Mesothelial cell of epicardium (in vitro differentiated cells): ENCODE measurements at regions not wholly inside any gene's neighbourhood (a gene's known extent, or its start where the extent isn't known, plus 50 kb on each side); places are given as distances from the start of the nearest gene placed in this dataset.

ENCODE experiments used
- DNase-seq, 2 experiments: peaks; one replicate each; pipeline ENCODE4 v3.0.0; 2021; ENCODE audit warnings: low spot score in 2 of 2; ENCODE audit not compliant: unreplicated experiment in 2 of 2
- H3K27ac Mint-ChIP-seq: 2 replicates; pipeline ENCODE4 v1.8.0; 2021; ENCODE audit warnings: mixed read lengths
- H3K27me3 Mint-ChIP-seq: 2 replicates; pipeline ENCODE4 v1.8.0; 2021; ENCODE audit warnings: low read depth, mixed read lengths
- H3K36me3 Mint-ChIP-seq: 2 replicates; pipeline ENCODE4 v1.8.0; 2021; ENCODE audit warnings: mixed read lengths
- H3K4me1 Mint-ChIP-seq: 2 replicates; pipeline ENCODE4 v1.8.0; 2021; ENCODE audit warnings: mixed read lengths
- H3K4me3 Mint-ChIP-seq: 2 replicates; pipeline ENCODE4 v1.8.0; 2021; ENCODE audit warnings: mild to moderate bottlenecking, moderate library complexity, mixed read lengths
- H3K9me3 Mint-ChIP-seq: 2 replicates; pipeline ENCODE4 v1.8.0; 2021; ENCODE audit warnings: mixed read lengths
- TF ChIP-seq, protein P1 (sequence below): fragments of 200-600 bp; sonication (generic); IDR thresholded peaks from one replicate; pipeline ENCODE4 v1.5.0; 2021; ENCODE audit warnings: antibody characterized with exemption; ENCODE audit not compliant: unreplicated experiment

DNA sequence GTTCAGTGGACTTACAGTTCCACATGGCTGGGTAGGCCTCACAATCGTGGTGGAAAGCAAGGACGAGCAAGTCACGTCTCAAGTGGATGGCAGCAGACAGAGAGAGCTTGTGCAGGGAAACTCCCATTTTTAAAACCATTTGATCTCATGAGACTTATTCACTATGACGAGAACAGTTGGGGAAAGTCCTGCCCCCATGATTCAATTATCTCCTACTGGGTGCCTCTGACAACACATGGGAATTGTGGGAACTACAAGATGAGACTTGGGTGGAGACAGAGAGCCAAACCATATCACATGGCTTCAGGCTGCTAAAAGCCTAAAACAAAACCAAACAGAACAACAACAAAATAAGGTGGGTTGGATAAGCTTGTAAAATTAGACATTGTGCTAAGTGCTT is 194.4 kb upstream of the CPEB2 start:
- H3K36me3 Mint-ChIP-seq: no peaks in the 10 kb centered on the region
- H3K27ac Mint-ChIP-seq: no peak overlapping the region
- H3K4me1 Mint-ChIP-seq: no peaks in the 10 kb centered on the region
- no peaks in the 10 kb centered on the region for H3K9me3 Mint-ChIP-seq
- H3K27me3 Mint-ChIP-seq: peaks cover 4% of the 10 kb centered on the region
- TF ChIP-seq, protein P1, sequence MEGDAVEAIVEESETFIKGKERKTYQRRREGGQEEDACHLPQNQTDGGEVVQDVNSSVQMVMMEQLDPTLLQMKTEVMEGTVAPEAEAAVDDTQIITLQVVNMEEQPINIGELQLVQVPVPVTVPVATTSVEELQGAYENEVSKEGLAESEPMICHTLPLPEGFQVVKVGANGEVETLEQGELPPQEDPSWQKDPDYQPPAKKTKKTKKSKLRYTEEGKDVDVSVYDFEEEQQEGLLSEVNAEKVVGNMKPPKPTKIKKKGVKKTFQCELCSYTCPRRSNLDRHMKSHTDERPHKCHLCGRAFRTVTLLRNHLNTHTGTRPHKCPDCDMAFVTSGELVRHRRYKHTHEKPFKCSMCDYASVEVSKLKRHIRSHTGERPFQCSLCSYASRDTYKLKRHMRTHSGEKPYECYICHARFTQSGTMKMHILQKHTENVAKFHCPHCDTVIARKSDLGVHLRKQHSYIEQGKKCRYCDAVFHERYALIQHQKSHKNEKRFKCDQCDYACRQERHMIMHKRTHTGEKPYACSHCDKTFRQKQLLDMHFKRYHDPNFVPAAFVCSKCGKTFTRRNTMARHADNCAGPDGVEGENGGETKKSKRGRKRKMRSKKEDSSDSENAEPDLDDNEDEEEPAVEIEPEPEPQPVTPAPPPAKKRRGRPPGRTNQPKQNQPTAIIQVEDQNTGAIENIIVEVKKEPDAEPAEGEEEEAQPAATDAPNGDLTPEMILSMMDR: no peak
- no peak for DNase-seq
- no peak overlapping the region for H3K4me3 Mint-ChIP-seq

DNA sequence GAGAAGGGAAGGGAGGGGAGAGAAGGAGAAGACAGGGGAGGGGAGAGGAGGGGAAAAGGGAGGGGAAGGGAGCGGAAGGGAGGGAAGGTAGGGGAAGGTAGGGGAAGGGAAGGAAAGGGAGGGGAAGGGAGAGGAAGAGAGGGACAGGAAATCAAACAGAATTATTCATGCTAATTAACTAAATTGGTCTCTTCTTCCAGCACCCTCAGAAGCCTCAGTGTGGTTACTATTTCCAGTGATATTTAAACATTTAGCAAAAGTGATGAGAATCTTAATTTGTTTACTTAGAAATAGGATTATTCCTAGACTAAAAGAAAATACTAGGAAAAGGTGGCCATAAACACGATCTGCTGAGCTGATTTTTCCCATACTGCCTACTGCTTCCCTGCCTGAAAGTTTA is 193.1 kb upstream of the CPEB2 start:
- TF ChIP-seq, protein P1: no peak
- Mint-ChIP-seq H3K4me3 (no peak overlapping the region), H3K4me1 (no peaks in the 10 kb centered on the region), H3K36me3 (no peaks in the 10 kb centered on the region), H3K9me3 (no peaks in the 10 kb centered on the region), H3K27ac (no peak overlapping the region), H3K27me3 (peaks cover 4% of the 10 kb centered on the region)
- no peak for DNase-seq

DNA sequence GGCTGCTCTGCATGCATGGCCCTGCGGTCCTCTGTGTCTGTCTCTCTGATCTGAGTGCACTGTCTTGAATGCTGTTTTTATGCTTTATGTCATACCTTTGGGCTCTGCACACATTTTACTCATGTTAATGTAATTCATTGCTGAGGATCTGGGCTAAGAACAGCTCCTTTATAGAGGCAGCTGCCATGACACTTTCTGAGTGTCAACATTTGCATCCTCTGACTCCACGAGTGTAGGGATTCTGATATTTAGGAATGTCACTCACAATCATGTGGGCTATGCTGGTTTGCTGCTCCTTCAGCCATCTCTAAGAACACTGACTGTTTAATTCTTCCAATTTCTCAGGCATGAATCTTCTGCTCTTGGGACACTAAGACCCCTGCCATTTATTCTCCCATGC is 192.2 kb upstream of the CPEB2 start:
- no peak overlapping the region for H3K4me3 Mint-ChIP-seq
- TF ChIP-seq, protein P1: no peak
- H3K4me1 Mint-ChIP-seq: no peaks in the 10 kb centered on the region
- no peak overlapping the region for H3K27ac Mint-ChIP-seq
- H3K36me3 Mint-ChIP-seq: no peaks in the 10 kb centered on the region
- no peaks in the 10 kb centered on the region for H3K9me3 Mint-ChIP-seq
- no peaks in the 10 kb centered on the region for H3K27me3 Mint-ChIP-seq
- no peak for DNase-seq

DNA sequence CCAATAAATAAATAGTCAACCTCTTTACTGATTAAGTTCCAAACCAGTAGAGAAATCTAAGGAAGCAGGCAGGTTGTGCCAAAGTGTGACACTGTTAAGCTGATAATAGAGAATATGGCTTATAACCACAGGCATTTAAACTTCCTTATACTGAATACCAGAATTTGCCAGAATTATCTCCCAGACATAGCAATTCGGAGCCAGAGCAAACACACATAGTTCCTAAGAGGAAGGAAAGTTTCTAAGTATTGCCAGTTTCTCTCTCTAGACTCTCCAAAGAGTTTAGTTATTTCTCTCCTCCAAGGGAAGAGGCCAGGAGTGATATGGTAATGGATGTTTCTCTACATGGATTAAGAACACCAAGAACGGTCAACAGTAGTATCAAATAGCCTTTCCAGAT is 191.7 kb upstream of the CPEB2 start:
- Mint-ChIP-seq H3K27ac (no peak overlapping the region), H3K27me3 (no peaks in the 10 kb centered on the region), H3K36me3 (no peaks in the 10 kb centered on the region), H3K4me3 (no peak overlapping the region), H3K9me3 (no peaks in the 10 kb centered on the region), H3K4me1 (no peaks in the 10 kb centered on the region)
- no peak for DNase-seq
- TF ChIP-seq, protein P1: no peak

DNA sequence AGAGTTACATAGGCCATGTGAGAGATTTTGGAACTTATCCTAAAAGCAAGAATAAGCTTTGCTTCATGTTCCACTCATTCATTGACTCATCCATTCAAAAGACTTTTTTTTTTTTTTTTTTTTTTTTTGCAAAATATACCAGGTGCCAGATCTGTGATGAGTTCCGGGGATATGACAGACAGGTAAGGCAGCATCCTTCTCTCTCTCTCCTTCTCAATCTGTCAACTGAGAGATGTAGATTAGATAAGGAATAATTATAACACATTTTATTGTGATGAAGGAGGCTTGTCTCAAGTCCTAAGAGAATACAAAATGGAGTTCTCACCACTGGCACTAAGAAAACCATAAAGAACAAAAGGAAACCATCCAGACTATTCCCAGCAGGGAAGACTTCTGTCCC is 190.2 kb upstream of the CPEB2 start:
- no peak for DNase-seq
- Mint-ChIP-seq H3K4me1 (no peaks in the 10 kb centered on the region), H3K4me3 (no peak overlapping the region), H3K27ac (no peak overlapping the region), H3K9me3 (no peaks in the 10 kb centered on the region), H3K27me3 (no peaks in the 10 kb centered on the region), H3K36me3 (no peaks in the 10 kb centered on the region)
- TF ChIP-seq, protein P1: no peak

DNA sequence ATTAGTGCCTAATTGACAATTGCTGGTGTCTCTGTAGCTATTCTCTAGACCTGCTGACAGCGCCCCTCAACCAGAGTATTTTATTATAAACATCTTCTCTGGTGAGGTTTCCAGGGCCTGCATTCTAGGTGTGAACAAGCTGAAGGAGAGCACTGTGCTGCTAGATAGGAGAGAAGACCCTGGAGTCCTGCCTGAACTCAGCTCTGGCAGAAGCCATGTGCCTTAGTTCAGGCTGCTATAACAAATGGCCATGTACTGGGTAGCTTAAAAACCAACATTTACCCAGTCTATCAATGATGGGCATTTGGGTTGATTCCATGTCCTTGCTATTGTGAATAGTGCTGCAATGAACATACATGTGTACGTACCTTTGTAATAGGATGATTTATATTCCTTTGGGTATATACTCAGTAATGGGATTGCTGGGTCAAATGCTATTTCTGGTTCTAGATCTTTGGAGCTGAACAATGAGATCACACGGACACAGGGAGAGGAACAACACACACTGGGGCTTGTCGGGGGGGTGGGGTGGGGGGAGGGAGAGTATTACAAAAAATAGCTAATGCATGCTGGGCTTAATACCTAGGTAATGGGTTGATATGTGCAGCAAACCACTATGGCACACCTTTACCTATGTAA is 185.5 kb upstream of the CPEB2 start:
- no peak for DNase-seq
- H3K4me1 Mint-ChIP-seq: no peaks in the 10 kb centered on the region
- no peaks in the 10 kb centered on the region for H3K9me3 Mint-ChIP-seq
- H3K27me3 Mint-ChIP-seq: peaks cover under 1% of the 10 kb centered on the region
- no peak overlapping the region for H3K27ac Mint-ChIP-seq
- H3K4me3 Mint-ChIP-seq: no peak overlapping the region
- TF ChIP-seq, protein P1: no peak
- no peaks in the 10 kb centered on the region for H3K36me3 Mint-ChIP-seq
